GM20000 (cell line): ENCODE measurements at regions not wholly inside any gene's neighbourhood (a gene's known extent, or its start where the extent isn't known, plus 50 kb on each side); places are given as distances from the start of the nearest gene placed in this dataset.

Source experiments
- DNase-seq: peaks from one replicate; pipeline ENCODE4 v3.0.0; 2012; ENCODE audit warnings: low spot score
- TF ChIP-seq, protein P1 (sequence below): IDR thresholded peaks from 2 replicates; pipeline ENCODE4 v1.5.1; 2012; ENCODE audit warnings: mild to moderate bottlenecking, control low read depth; ENCODE audit errors: extremely low read depth, missing control alignments

DNA sequence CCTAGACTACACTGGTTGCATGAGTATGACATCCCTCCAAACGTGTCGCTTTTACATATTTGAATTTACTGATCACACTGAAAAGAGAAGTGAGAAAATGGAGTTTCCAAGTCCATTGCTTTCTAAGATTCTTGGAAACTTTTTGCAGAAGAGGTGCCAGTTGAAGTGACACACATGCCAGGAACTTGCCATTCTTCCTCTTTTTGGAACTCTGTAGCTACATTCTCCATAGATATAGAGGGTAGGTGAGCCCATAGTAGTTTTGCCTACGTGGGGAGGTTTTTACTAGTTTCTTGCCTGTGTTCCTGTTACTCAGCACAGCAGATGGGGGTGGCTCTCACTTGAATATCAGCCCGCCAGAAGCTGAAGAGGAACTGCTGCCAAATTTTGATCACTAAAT, 286.6 kb upstream of the NRP1 start:
- TF ChIP-seq, protein P1, sequence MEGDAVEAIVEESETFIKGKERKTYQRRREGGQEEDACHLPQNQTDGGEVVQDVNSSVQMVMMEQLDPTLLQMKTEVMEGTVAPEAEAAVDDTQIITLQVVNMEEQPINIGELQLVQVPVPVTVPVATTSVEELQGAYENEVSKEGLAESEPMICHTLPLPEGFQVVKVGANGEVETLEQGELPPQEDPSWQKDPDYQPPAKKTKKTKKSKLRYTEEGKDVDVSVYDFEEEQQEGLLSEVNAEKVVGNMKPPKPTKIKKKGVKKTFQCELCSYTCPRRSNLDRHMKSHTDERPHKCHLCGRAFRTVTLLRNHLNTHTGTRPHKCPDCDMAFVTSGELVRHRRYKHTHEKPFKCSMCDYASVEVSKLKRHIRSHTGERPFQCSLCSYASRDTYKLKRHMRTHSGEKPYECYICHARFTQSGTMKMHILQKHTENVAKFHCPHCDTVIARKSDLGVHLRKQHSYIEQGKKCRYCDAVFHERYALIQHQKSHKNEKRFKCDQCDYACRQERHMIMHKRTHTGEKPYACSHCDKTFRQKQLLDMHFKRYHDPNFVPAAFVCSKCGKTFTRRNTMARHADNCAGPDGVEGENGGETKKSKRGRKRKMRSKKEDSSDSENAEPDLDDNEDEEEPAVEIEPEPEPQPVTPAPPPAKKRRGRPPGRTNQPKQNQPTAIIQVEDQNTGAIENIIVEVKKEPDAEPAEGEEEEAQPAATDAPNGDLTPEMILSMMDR, result no peak
- no peak for DNase-seq

DNA sequence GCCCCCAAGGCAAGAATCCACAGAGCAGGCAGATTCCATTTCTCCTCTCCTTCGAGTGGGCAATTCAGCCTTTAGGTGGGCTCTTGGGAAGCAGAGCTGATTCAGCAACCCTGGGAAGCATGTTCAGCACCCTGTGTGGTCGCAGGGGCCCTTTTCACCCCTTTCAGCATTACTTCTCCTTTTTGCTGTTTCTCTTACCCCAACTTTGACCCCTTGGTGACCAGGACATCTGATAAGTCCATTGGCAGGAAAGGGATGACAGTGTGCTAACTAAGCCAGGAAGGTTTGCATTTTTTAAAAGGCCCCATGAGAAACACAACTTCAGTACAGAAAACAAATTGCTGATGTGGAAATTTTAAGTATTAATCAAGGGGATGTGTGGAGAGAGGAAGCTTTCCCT, 283.7 kb upstream of the NRP1 start:
- no peak for DNase-seq

DNA sequence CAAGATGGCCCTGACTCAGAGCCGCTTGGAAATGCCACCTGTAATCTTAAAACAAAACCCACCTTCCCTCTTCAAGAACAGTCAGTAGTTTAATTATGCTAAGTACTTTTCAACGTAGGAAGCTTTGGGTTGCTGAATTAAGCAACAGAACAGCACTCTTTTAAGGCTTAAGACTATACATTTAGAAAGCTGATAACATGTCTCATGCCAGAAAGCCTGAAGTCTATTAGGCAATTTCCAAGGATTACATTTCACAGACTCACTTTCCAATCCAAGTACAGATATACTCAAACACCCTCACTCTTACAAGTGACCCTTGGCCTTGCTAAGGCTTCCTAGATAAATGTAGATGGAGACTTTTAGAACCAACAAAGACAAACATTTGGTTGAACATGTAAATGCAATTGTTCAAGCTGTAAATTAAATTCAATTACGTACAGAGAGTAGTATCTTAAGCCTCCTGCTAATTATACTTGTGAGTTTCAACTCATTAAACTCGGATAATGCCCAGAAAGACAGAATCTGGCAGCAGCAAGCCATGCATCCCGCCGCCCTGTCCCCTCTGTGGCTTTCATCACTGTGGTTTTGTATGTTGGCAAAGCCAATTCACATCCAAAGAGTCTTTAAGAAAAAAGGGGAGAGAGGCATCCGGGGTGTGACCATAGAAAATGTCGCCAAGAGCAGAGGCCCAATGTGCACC, 283.1 kb upstream of the NRP1 start:
- TF ChIP-seq, protein P1, result no peak
- DNase-seq, result no peak

More for the DNA sequence above, 283.7 kb upstream of the NRP1 start:
- TF ChIP-seq, protein P1, result no peak

DNA sequence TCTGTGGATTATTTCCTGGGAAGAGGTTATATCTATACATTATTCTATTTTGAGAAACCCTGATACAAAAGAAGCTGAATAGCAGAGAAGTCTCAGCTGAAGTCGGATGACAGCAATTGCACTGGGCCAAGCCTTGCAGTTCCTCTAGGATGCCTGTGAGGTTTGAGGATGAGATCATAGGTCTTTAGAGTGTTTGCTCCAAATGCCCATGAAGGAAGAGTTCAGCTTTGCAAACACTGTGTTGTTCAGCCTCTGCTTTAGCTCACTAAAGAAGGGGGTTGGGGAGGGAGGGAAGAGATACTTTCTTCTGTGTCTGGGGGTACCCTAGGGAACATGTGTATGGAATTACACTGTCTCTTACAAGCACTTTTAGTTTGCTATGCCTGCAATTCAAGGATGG, 282.5 kb upstream of the NRP1 start:
- no peak for DNase-seq
- TF ChIP-seq, protein P1, result no peak

DNA sequence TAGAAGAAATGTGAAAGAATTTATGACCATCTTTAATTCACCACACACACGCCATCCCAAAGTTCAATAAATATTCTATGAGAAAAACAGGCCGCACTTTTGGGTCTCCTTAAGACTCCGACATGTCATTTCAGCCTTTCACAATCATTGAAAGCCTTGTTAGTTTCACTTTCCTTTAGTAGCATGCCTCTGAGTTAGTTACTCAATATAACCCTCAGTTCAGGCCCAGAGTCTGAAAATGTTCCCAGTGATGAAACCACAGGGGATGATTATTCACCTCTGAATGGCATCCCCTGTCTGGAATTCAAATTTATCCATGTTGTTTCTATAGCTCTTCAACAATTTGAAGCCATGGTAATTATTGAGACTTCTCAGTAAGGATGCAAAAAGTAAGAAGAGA, 278.1 kb upstream of the NRP1 start:
- TF ChIP-seq, protein P1, result no peak
- no peak for DNase-seq

DNA sequence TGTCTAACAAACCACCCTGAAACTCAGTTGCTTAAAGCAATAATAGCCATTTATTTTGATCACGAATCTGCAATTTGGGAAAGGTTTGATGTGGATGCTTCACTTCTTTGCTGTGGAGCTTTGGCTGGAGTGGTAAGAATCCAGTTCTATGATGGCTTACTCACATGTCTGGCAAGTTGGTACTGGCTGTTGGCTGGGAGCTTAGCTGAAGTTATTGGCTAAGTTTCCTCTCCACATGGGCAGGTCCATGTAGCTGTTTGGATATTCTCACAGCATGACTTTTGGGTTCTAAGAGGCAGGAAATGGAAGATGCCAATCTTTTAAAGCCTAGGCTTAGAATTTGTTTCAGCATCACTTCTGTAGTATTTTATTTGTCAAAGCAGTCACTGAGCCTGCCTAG, 277.6 kb upstream of the NRP1 start:
- TF ChIP-seq, protein P1, result no peak
- no peak for DNase-seq

DNA sequence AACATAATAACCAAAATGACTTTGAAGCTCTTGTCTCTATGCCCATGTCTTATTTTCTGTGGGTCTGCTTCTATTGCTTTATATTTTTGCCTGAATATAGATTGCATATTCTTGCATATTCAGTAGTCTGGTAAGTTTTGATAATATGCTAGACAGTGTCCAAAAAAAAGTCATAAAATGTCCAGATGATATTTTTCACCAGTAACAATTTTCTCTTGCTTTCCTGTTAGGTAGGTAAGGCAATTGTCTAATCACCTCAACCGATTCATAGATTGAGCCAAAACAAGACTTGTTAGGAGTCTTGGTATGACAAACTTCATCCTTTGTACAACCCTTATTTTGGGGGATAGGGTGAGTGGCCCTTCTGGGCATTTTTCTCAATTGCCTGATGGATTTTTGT, 277.0 kb upstream of the NRP1 start:
- TF ChIP-seq, protein P1, result no peak
- DNase-seq, result no peak
